ENCODE measurements at regions not wholly inside any gene's neighbourhood (a gene's known extent, or its start where the extent isn't known, plus 50 kb on each side); places are given as distances from the start of the nearest gene placed in this dataset.

GRCh38 chr2:65960953-65961352 lies 474.0 kb upstream of the MEIS1 start:
- Histone ChIP-seq H3K4me3 (ENCODE audit: insufficient read depth, low read depth, low read length) (no peak overlapping the region), H3K56ac (ENCODE audit: extremely low read depth, insufficient read depth, low read length) (no peak overlapping the region), H2BK5ac (ENCODE audit: low read depth, low read length, poor library complexity, severe bottlenecking) (no peak overlapping the region), H3K4me2 (ENCODE audit: low read depth, low read length) (no peak overlapping the region), H3K14ac (replicated peaks; ENCODE audit: low read depth, low read length) (no peak overlapping the region), H2AK5ac (ENCODE audit: low read depth, low read length) (no peak overlapping the region), H2BK15ac (ENCODE audit: low read depth, low read length) (no peak overlapping the region), H3K79me1 (ENCODE audit: low read depth in 1 of 2, low read length in 2 of 2) (no peaks in the 10 kb centered on the region), H4K8ac (ENCODE audit: low read depth in 2 of 2, low read length in 2 of 2) (no peak overlapping the region), H3K36me3 (ENCODE audit: control insufficient read depth, insufficient read depth, low read length) (no peaks in the 10 kb centered on the region), H3K27me3 (ENCODE audit: control insufficient read depth, insufficient read depth, low read length) (no peaks in the 10 kb centered on the region), H3K4ac (ENCODE audit: low read depth, low read length) (no peak overlapping the region), H3K9me3 (ENCODE audit: control insufficient read depth, insufficient read depth, low read length) (no peaks in the 10 kb centered on the region), H4K20me1 (ENCODE audit: insufficient read depth, low read length) (no peaks in the 10 kb centered on the region), H4K5ac (ENCODE audit: low read depth, low read length) (no peak overlapping the region), H2AK9ac (replicated peaks; ENCODE audit: low read depth, low read length, poor library complexity) (no peak overlapping the region), H3K27ac (ENCODE audit: insufficient read depth, low read length) (no peak overlapping the region), H2BK20ac (ENCODE audit: low read depth, low read length) (no peak overlapping the region), H3K23ac (ENCODE audit: low read depth, low read length) (no peak overlapping the region), H4K91ac (ENCODE audit: insufficient read depth, low read depth, low read length) (no peak overlapping the region), H3K18ac (ENCODE audit: low read depth, low read length) (no peak overlapping the region), H3K9ac (ENCODE audit: low read depth, low read length) (no peak overlapping the region), H3K9me1 (ENCODE audit: insufficient read depth, low read length) (no peaks in the 10 kb centered on the region), H2AFZ (replicated peaks; ENCODE audit: low read length, poor library complexity) (peak overlapping the region; percentile 43), H3K4me1 (ENCODE audit: control insufficient read depth, insufficient read depth, low read length) (no peaks in the 10 kb centered on the region), H2BK120ac (ENCODE audit: low read depth, low read length) (no peak overlapping the region)
- BruUV-seq (replicated peaks) = no TSS peak
- in situ Hi-C loops (cut with MboI; ENCODE audit: low sequenced_read_pairs) (no loop called here), intact Hi-C loops (cut with micrococcal nuclease) (no loop called here), dilution Hi-C loops (cut with HindIII; ENCODE audit: low sequenced_read_pairs, unreplicated experiment) (no loop called here)
- no peak for ATAC-seq (ENCODE audit: low read depth)
- TF ChIP-seq POLR2A (IDR thresholded peaks at IDR 0.05; ENCODE audit: low read depth, low read length) (no peak), CTCF (conservative IDR thresholded peaks at IDR 0.05; ENCODE audit: low read depth, low read length) (no peak), BHLHE40 (IDR thresholded peaks at IDR 0.05; ENCODE audit: low read depth, low read length) (no peak), RCOR1 (IDR thresholded peaks at IDR 0.05; ENCODE audit: insufficient replicate concordance, low read length) (no peak), RFX5 (IDR thresholded peaks at IDR 0.05; ENCODE audit: low read depth, low read length) (no peak), MAFK (IDR thresholded peaks at IDR 0.05; ENCODE audit: low read depth, low read length) (no peak), NFE2L2 (IDR thresholded peaks at IDR 0.05; ENCODE audit: low read depth, low read length) (no peak), ELK1 (IDR thresholded peaks at IDR 0.05; ENCODE audit: borderline replicate concordance, low read depth, low read length) (no peak), SMC3 (IDR thresholded peaks at IDR 0.05; ENCODE audit: low read depth, low read length) (no peak), USF2 (IDR thresholded peaks at IDR 0.05; ENCODE audit: low read depth, low read length) (no peak), MXI1 (IDR thresholded peaks at IDR 0.05; ENCODE audit: borderline replicate concordance, low read depth, low read length) (no peak), CHD1 (IDR thresholded peaks at IDR 0.05; ENCODE audit: low read depth, low read length) (no peak), MAZ (IDR thresholded peaks at IDR 0.05; ENCODE audit: borderline replicate concordance, low read depth, low read length) (no peak), CEBPB (IDR thresholded peaks at IDR 0.05; ENCODE audit: low read depth, low read length) (no peak), FOS (IDR thresholded peaks at IDR 0.05; ENCODE audit: low read depth, low read length) (no peak), RAD21 (IDR thresholded peaks at IDR 0.05; ENCODE audit: low read length) (no peak)
- WGBS, 2 experiments (ENCODE audit: extremely low coverage in 2 of 2, insufficient read length in 1 of 2) = 71% methylated on average over 1 of the region's 4 CpGs; no CpG with 5 or more reads in 1 of the 2 experiments
- ChIA-PET POLR2A (ENCODE audit: unreplicated experiment) (no interaction called here), CTCF (no interaction called here)
- no peak for DNase-seq

Data from IMR-90 (cell line).